Lung (tissue), 11 donors: ENCODE measurements at regions not wholly inside any gene's neighbourhood (a gene's known extent, or its start where the extent isn't known, plus 50 kb on each side); places are given as distances from the start of the nearest gene placed in this dataset.
A peak's percentile ranks its signal among the peaks of the same experiment; 100 is the strongest.

ENCODE experiments used
- ATAC-seq: fragments of 200-7000 bp; cut with Tn5 transposase; one replicate; pipeline ENCODE4 v1.9.1; 2020; ENCODE audit warnings: moderate number of reproducible peaks; ENCODE audit not compliant: insufficient read depth, low FRiP score
- DNase-seq, 3 donors: peaks; one replicate each; pipeline ENCODE4 v3.0.0-alpha.2; 2013 to 2017
- H3K27ac ChIP-seq, 2 donors: one replicate each; pipeline ENCODE4 v1.5.1; 2013; ENCODE audit warnings: mild to moderate bottlenecking in 2 of 2, moderate library complexity in 2 of 2, control low read depth in 1 of 2, inconsistent platforms in 1 of 2, low read depth in 1 of 2, low read length in 1 of 2
- H3K27me3 ChIP-seq, 3 donors: one replicate each; pipeline ENCODE4 v1.5.1; 2013; ENCODE audit warnings: low read length in 2 of 3; ENCODE audit not compliant: control insufficient read depth in 3 of 3, insufficient read depth in 3 of 3
- H3K36me3 ChIP-seq, 4 donors: one replicate each; pipeline ENCODE4 v1.5.1; 2013; ENCODE audit warnings: low read length in 4 of 4, mild to moderate bottlenecking in 1 of 4, moderate library complexity in 1 of 4; ENCODE audit not compliant: control insufficient read depth in 4 of 4, insufficient read depth in 4 of 4
- H3K4me1 ChIP-seq, 5 donors: one replicate each; pipeline ENCODE4 v1.5.1; 2013; ENCODE audit warnings: low read length in 5 of 5, mild to moderate bottlenecking in 2 of 5, moderate library complexity in 1 of 5; ENCODE audit not compliant: control insufficient read depth in 5 of 5, insufficient read depth in 5 of 5
- H3K4me3 ChIP-seq: one replicate; pipeline ENCODE4 v1.5.1; 2013; ENCODE audit warnings: mild to moderate bottlenecking, control low read depth, moderate library complexity
- H3K9ac ChIP-seq, 2 donors: one replicate each; pipeline ENCODE4 v1.5.1; 2013; ENCODE audit warnings: low read length in 2 of 2, control low read depth in 1 of 2; ENCODE audit not compliant: insufficient read depth in 1 of 2
- H3K9me3 ChIP-seq, 4 donors: one replicate each; pipeline ENCODE4 v1.5.1; 2013; ENCODE audit warnings: low read length in 3 of 4, mild to moderate bottlenecking in 1 of 4, moderate library complexity in 1 of 4; ENCODE audit not compliant: control insufficient read depth in 4 of 4, insufficient read depth in 3 of 4
- WGBS, 2 donors: extraction: QIAGEN DNeasy Blood & Tissue Kit; methylation state at CpG; one replicate each; pipeline ENCODE4 v1.1.7; 2013; 5-methylcytosine and 5-hydroxymethylcytosine counted together
- TF ChIP-seq, protein P1 (sequence below): IDR thresholded peaks from 2 replicates; pipeline ENCODE4 v1.5.1; 2012; ENCODE audit warnings: mild to moderate bottlenecking; ENCODE audit errors: control extremely low read depth, extremely low read depth
- donor health status: control.
- donor health status: control.
- donor health status: Bipolar disorder and iron deficiency.
- donor health status: healthy.
- donor health status: DM: yes; HTN: yes; CAD: no.

DNA sequence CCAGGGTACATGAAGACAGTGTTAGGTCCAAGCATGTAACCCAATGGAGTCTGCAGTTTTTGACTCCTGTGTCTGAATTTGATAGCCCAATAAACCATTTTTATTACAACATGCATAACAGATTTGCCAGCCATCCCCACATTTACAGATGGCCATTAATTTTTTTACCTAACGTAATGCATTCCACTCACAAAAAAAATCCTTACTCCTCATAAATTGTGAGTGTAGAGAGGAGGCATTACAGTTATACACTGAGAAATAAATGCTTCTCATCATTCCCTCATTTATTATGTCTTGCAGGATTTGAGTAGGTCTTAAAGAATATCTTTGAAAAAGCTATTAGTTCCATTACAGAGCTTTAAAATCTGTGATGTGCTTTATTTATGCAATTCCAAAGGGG lies 193.8 kb downstream of the CMPK2 start:
- Histone ChIP-seq H3K27me3 (no peaks in the 10 kb centered on the region), H3K4me3 (no peak overlapping the region), H3K9ac (no peak overlapping the region), H3K4me1 (peaks cover 0 to 4% (median 0%) of the 10 kb centered on the region in 5 donors), H3K36me3 (no peaks in the 10 kb centered on the region), H3K9me3 (no peaks in the 10 kb centered on the region), H3K27ac (no peak overlapping the region)
- DNase-seq: no peak
- no peak for ATAC-seq
- 77 to 84% methylated on average over 1 of the region's 1 CpG for WGBS, 2 donors
- TF ChIP-seq, protein P1, sequence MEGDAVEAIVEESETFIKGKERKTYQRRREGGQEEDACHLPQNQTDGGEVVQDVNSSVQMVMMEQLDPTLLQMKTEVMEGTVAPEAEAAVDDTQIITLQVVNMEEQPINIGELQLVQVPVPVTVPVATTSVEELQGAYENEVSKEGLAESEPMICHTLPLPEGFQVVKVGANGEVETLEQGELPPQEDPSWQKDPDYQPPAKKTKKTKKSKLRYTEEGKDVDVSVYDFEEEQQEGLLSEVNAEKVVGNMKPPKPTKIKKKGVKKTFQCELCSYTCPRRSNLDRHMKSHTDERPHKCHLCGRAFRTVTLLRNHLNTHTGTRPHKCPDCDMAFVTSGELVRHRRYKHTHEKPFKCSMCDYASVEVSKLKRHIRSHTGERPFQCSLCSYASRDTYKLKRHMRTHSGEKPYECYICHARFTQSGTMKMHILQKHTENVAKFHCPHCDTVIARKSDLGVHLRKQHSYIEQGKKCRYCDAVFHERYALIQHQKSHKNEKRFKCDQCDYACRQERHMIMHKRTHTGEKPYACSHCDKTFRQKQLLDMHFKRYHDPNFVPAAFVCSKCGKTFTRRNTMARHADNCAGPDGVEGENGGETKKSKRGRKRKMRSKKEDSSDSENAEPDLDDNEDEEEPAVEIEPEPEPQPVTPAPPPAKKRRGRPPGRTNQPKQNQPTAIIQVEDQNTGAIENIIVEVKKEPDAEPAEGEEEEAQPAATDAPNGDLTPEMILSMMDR: no peak

DNA sequence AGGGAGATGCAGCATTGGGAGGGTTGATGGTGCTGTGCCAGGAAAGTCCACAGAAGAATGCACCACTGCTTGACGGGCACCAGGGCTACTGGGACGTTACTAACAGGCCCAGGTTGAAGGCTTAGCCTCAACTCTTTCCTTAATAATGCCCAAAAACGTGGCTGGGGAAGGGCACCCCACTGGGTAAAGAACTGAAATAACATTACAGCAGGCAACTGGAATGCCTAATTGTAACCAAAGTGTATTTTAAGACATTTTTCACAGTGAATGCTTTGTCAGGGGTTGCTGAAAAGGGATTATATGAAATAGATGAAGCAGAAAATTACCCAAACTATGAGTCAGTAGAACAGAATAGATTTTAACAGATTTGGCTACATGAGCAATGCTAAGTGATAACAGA lies 191.3 kb downstream of the CMPK2 start:
- Histone ChIP-seq H3K9me3 (peaks cover 0 to 3% (median 0%) of the 10 kb centered on the region in 4 donors), H3K27me3 (no peaks in the 10 kb centered on the region), H3K27ac (no peak overlapping the region), H3K4me3 (no peak overlapping the region), H3K36me3 (no peaks in the 10 kb centered on the region), H3K4me1 (peaks cover 0 to 6% (median 0%) of the 10 kb centered on the region in 5 donors), H3K9ac (no peak overlapping the region)
- TF ChIP-seq, protein P1: no peak
- no peak for DNase-seq
- no peak for ATAC-seq
- WGBS, 2 donors: 75 to 76% methylated on average over 3 of the region's 3 CpGs

DNA sequence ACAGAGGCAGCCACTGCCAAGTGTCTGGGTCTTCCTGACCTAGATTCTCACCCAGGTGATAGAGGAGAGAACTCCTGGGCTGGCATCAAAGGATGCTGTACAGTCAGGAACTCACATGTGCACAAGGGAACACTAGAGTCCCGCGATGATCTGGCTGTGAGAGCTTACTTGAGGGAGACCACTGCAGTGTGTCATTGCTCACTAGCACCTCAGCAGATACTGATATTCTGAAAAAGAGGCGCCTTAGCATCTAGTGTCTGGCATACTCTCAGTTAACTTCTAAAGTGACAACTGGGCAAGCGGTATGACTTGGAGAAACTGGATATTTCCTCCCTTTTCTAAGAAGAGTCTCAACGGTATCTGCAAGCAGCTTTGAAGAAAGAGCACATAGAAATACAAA lies 189.9 kb downstream of the CMPK2 start:
- DNase-seq (peak; percentile 22 to 79 (median 56)), ATAC-seq (no peak)
- Histone ChIP-seq H3K36me3 (no peaks in the 10 kb centered on the region), H3K4me3 (no peak overlapping the region), H3K4me1 (peaks cover 0 to 6% (median 0%) of the 10 kb centered on the region in 5 donors), H3K27me3 (no peaks in the 10 kb centered on the region), H3K9me3 (peaks cover 0 to 3% (median 0%) of the 10 kb centered on the region in 4 donors), H3K27ac (no peak overlapping the region), H3K9ac (no peak overlapping the region)
- TF ChIP-seq, protein P1: no peak
- 80 to 91% methylated on average over 5 of the region's 5 CpGs for WGBS, 2 donors

DNA sequence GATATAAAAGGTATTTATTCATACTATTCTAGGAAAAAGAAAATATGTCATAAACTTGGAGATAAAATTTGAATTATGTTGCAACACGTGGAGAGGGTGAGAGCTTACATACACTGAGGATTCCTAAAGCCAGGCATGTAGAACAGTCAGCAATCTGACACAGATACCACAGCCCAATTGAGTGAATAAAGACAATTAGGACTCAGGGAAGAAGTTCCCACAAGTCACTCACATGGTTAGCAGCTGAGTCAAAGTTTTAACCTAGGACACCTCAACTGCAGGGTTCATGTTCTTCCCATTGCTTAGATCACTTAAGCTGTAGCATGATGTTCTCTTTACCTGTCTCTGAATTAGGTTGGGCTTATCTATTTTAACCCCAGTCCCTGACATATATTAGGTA lies 189.5 kb downstream of the CMPK2 start:
- Histone ChIP-seq H3K27ac (no peak overlapping the region), H3K9ac (no peak overlapping the region), H3K36me3 (no peaks in the 10 kb centered on the region), H3K4me3 (no peak overlapping the region), H3K4me1 (peaks cover 0 to 6% (median 0%) of the 10 kb centered on the region in 5 donors), H3K9me3 (peaks cover 0 to 3% (median 0%) of the 10 kb centered on the region in 4 donors), H3K27me3 (no peaks in the 10 kb centered on the region)
- TF ChIP-seq, protein P1: no peak
- no peak for ATAC-seq
- DNase-seq: no peak
- WGBS, 2 donors: 57 to 58% methylated on average over 1 of the region's 1 CpG
